ENCODE measurements at regions not wholly inside any gene's neighbourhood (a gene's known extent, or its start where the extent isn't known, plus 50 kb on each side); places are given as distances from the start of the nearest gene placed in this dataset.

DNA sequence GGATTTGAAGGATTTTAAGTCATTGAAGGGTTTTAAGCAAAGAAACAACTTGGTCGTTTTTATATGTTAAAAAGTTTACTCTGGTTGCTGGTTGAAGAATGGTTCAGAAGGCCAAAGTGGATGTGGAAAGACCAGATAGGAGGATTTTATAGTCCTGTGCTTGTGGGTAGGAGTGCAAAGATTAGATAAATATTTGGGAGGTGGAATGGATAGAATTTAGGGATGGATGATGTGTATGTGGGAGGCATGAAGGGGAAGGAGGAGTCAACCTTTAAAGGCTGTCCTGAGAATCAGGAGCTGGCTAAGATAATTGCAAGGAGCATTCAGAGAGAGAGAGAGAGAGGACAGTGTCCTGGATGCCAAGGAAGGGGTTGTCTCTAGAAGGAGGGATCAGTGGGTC, 190.1 kb upstream of the SPRED2 start:
- Histone ChIP-seq H3K4me3 (no peak overlapping the region), H3K27ac (no peak overlapping the region), H3K36me3 (no peaks in the 10 kb centered on the region), H3K9me3 (no peaks in the 10 kb centered on the region), H3K27me3 (no peaks in the 10 kb centered on the region), H3K4me1 (no peaks in the 10 kb centered on the region)
- in situ Hi-C loops (cut with MboI; ENCODE audit: low sequenced_read_pairs in 4 of 4): no loop called here
- ATAC-seq (no peak), DNase-seq (no peak)
- no peak for TF ChIP-seq POLR2A (IDR thresholded peaks at IDR 0.05)
- TF ChIP-seq, protein P1, sequence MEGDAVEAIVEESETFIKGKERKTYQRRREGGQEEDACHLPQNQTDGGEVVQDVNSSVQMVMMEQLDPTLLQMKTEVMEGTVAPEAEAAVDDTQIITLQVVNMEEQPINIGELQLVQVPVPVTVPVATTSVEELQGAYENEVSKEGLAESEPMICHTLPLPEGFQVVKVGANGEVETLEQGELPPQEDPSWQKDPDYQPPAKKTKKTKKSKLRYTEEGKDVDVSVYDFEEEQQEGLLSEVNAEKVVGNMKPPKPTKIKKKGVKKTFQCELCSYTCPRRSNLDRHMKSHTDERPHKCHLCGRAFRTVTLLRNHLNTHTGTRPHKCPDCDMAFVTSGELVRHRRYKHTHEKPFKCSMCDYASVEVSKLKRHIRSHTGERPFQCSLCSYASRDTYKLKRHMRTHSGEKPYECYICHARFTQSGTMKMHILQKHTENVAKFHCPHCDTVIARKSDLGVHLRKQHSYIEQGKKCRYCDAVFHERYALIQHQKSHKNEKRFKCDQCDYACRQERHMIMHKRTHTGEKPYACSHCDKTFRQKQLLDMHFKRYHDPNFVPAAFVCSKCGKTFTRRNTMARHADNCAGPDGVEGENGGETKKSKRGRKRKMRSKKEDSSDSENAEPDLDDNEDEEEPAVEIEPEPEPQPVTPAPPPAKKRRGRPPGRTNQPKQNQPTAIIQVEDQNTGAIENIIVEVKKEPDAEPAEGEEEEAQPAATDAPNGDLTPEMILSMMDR (IDR thresholded peaks at IDR 0.05 in 4 of 5, conservative IDR thresholded peaks at IDR 0.05 in 1 of 5): no peak
- intact Hi-C loops (cut with DNase I; ENCODE audit: low total_unique reads): no loop called here

DNA sequence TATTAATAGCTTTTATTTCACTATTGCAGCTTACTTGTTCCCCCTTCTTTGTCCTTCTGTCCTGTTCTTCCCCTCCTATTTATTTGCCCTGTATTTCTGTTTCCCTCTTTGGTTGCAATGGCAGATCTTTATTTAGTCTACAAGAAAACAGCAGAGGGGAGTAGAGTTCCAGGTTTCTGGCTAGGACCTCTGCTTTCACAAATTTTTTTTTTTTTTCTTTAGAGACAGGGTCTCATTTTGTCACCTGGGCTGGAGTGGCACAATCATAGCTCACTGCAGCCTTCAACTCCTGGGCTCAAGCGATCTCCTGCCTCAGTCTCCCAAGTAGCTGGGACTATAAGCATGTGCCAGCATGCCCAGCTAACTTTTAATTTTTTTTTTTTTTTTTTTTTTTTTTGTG, 188.1 kb upstream of the SPRED2 start:
- no peaks in the 10 kb centered on the region for H3K4me1 ChIP-seq
- no peak overlapping the region for H3K27ac ChIP-seq
- H3K36me3 ChIP-seq: no peaks in the 10 kb centered on the region
- ATAC-seq (no peak), DNase-seq (no peak)
- TF ChIP-seq POLR2A (IDR thresholded peaks at IDR 0.05): no peak
- TF ChIP-seq, protein P1 (IDR thresholded peaks at IDR 0.05 in 4 of 5, conservative IDR thresholded peaks at IDR 0.05 in 1 of 5): no peak
- in situ Hi-C loops (cut with MboI; ENCODE audit: low sequenced_read_pairs in 4 of 4) (no loop called here), intact Hi-C loops (cut with DNase I; ENCODE audit: low total_unique reads) (no loop called here)
- no peaks in the 10 kb centered on the region for H3K9me3 ChIP-seq
- no peaks in the 10 kb centered on the region for H3K27me3 ChIP-seq
- H3K4me3 ChIP-seq: no peak overlapping the region

DNA sequence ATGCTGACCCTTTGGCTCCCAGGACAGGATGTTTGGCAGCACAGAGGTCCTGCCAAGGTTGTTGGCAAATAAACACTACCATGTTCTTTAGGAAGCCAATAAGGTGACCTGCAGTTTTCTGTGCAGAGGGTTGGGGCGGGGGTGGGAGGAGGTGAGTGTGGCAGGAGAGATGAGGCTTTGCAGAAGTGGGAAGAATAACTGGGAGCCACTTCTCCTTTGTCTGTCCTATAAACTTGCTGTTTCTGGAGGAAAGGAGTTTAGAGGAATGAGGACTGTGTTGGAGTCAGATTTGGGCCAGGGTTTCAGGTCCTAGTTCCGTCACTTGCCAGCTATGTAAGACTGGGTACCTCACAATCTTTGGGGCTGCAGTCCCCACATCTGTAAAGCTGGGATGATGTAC, 187.6 kb upstream of the SPRED2 start:
- intact Hi-C loops (cut with DNase I; ENCODE audit: low total_unique reads) (no loop called here), in situ Hi-C loops (cut with MboI; ENCODE audit: low sequenced_read_pairs in 4 of 4) (no loop called here)
- no peaks in the 10 kb centered on the region for H3K9me3 ChIP-seq
- no peak overlapping the region for H3K27ac ChIP-seq
- no peak overlapping the region for H3K4me3 ChIP-seq
- no peaks in the 10 kb centered on the region for H3K4me1 ChIP-seq
- no peaks in the 10 kb centered on the region for H3K36me3 ChIP-seq
- DNase-seq: no peak
- no peak for ATAC-seq
- no peak for TF ChIP-seq POLR2A (IDR thresholded peaks at IDR 0.05)
- TF ChIP-seq, protein P1 (IDR thresholded peaks at IDR 0.05 in 4 of 5, conservative IDR thresholded peaks at IDR 0.05 in 1 of 5): no peak
- H3K27me3 ChIP-seq: no peaks in the 10 kb centered on the region

DNA sequence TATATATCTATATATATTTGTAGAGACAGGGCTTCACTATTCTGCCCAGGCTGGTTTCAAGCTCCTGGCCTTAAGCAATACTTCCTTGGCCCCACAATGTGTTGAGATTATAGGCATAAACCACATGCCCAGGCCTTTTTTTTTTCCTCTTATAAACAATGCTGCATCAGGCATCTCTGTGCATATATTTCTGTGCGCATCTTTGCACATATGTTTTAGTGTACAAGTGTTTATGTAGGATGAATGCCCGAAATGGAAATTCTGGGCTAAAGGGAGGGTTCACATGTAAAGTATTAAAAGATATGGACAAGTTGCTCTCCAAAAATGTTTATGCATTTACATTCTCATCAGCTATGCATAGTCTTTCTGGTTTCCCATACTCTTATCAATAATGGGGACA, 183.2 kb upstream of the SPRED2 start:
- Histone ChIP-seq H3K36me3 (no peaks in the 10 kb centered on the region), H3K4me1 (no peaks in the 10 kb centered on the region), H3K27me3 (no peaks in the 10 kb centered on the region), H3K27ac (no peak overlapping the region), H3K4me3 (no peak overlapping the region), H3K9me3 (no peaks in the 10 kb centered on the region)
- intact Hi-C loops (cut with DNase I; ENCODE audit: low total_unique reads): no loop called here
- ATAC-seq: no peak
- no peak for DNase-seq
- in situ Hi-C loops (cut with MboI; ENCODE audit: low sequenced_read_pairs in 4 of 4): no loop called here
- TF ChIP-seq, protein P1 (IDR thresholded peaks at IDR 0.05 in 4 of 5, conservative IDR thresholded peaks at IDR 0.05 in 1 of 5): no peak
- no peak for TF ChIP-seq POLR2A (IDR thresholded peaks at IDR 0.05)

DNA sequence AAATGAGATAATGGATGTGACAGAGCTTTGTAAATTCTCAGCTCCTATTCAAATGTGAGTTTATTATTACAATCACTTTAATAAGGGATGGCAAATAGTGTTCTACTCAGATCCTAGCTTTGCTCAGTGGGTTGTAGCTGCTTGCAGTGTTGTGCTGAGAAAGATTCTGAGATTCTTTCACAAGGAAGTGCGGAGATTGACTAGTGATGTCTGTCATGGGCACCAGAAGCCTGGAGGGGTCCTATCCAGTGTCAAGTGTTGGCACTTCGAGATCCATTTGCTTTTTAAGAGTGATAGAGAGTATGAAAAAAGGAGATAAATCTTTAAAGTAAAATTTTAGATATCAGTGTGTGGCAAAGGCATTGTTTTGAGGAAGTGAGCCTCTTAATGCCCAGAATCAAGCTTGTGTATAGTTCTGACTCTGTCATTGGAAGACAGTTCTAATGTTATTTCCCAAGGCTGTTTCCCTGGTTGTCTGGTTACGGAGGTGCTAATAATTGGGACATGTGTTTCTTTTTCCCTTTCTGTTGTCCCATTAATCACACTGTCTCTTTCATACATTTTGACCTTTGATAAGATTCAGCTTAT, 181.7 kb upstream of the SPRED2 start:
- no peaks in the 10 kb centered on the region for H3K4me1 ChIP-seq
- H3K27ac ChIP-seq: no peak overlapping the region
- no peak overlapping the region for H3K4me3 ChIP-seq
- no peaks in the 10 kb centered on the region for H3K36me3 ChIP-seq
- H3K9me3 ChIP-seq: no peaks in the 10 kb centered on the region
- ATAC-seq (no peak), DNase-seq (no peak)
- TF ChIP-seq, protein P1 (IDR thresholded peaks at IDR 0.05 in 4 of 5, conservative IDR thresholded peaks at IDR 0.05 in 1 of 5): no peak
- no peak for TF ChIP-seq POLR2A (IDR thresholded peaks at IDR 0.05)
- in situ Hi-C loops (cut with MboI; ENCODE audit: low sequenced_read_pairs in 4 of 4) (no loop called here), intact Hi-C loops (cut with DNase I; ENCODE audit: low total_unique reads) (no loop called here)
- H3K27me3 ChIP-seq: no peaks in the 10 kb centered on the region
